NCI-H1092 treated with DMSO at 0.1 percent for 48 hours (cell line): ENCODE measurements at regions not wholly inside any gene's neighbourhood (a gene's known extent, or its start where the extent isn't known, plus 50 kb on each side); places are given as distances from the start of the nearest gene placed in this dataset.
A peak's percentile ranks its signal among the peaks of the same experiment; 100 is the strongest.
"Not testable (repeated sequence)": the region's sequence is repeated elsewhere in the genome, so short reads cannot be mapped to it uniquely, and the experiment has no call there.

Experiments
- DNase-seq: peaks from one replicate; lab custom pipeline; 2025; lab: John Stamatoyannopoulos, UW

DNA sequence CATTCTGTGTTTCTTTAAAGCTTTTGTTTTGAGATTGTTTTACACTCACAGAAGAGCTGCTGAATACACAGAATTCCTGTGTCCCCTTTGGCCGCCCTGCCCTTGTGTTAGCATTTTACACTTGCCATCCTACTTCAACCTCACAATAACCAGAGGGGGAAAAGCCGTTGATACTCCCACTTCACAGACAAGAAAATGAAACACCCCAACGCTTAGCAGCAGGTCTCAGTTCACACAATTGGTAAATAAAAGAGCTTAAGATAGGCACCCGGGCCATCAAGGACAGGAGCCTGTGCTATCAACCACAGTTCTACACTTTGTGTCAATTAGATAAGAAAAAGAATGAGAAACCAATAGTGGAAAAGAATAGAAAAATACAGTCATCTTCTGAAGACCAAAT lies 178.0 kb downstream of the SYK start:
- DNase-seq = no peak

DNA sequence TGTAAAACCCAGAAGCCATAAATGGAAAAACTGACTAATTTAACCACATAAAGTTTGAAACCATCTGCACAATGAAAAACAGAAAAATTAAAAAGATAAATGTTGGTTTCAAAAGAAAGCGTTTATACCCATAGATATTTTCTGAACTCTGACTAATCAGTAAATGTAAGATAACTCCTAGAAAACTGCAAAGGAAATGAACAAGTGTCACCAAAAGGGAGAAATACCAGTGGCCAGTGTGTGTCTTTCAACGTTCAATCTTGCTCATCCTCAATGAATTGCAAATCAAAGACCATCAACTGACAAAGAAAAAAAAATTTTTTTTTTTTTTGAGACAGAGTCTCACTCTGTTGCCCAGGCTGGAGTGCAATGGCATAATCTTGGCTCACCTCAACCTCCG lies 180.1 kb downstream of the SYK start:
- DNase-seq = no peak

DNA sequence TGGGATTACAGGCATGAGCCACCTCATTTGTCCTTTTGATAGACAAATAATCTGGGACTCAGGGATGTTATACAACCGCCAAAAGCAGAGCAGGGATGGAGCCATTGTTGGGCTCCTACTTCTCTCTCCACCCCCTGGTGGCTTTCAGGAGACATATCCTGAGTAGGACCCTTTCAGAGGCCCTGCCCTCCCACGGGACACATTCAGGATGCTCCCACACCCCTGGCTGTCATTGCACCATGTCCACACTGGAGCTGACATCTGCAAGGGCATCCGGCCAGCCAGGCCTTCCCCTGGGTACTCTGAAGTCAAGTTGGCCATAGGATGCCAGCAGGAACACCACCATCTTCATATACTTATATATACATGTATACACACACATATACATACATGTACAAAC lies 181.8 kb downstream of the SYK start:
- no peak for DNase-seq

DNA sequence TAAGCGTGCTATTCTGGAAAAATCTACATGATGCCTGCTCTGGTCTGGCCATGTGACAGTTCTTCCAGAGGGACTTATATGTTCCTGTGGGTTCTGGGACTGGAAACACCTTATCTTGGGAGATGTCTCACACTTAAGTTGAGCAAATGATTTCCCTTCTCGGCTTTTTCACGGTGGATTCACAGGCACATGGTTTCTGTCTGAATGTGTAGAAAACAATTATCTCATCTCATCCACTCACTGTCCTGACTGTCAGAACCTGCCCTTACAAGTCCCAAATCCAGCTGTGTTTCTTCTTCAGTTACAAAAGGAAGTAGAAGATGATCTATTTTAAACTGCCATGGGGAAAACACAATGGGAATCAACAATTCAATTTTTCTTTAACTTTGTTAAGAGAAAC lies 184.0 kb downstream of the SYK start:
- no peak for DNase-seq

DNA sequence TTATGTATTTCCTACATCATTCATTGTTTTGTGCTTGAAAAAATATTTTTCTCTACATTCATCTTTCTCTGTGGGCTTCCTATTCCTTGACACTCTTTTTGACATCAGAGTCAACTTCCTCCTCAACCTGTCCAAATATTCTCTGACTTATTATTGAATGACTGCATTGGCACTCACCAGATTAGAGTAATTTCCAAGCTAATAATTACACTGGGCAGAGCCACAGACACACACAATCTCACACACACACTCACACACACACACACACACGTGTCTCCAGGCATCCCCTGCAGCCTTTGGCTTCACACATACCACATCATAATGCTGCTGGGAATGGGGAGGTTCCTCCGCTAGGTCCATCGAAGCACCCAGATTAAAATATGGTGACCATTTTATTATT lies 184.5 kb downstream of the SYK start:
- DNase-seq = no peak

DNA sequence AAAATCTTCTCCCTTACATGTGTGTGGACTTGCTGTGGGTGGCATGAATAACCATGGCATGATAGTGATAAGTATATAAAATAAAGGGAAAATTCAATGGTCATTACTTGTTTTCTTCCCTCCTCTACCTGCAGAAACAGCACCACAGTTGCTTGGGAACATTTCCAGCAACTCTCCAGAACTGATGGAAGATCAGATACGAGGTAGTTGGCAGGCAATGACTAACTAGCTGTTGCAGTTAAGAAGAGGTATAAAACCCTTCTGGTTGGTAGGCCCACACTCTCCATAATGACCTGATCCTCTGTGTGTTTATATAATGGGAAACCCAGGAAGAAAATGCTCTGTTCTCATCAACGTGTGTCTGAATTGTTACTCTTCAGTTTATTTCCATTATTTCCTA lies 185.9 kb downstream of the SYK start:
- no peak for DNase-seq

DNA sequence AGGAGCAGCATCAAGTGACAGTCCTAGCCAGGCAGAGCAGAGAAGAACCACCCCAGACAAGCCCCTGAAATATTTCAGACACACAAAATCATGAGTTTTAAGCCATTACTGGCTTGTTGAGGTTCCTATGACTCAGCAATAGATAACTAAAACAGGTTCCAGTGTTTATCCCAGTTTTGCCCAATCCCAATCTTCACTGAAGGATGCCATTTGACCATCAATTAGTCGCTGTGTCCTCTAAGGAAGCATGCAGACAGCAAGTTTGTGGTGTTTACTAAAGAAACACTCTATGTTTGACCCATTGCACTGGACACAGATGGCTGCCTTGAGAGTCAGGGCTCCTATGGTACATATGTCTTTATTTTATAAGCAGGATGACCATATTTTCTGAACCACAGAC lies 186.7 kb downstream of the SYK start:
- DNase-seq = no peak

DNA sequence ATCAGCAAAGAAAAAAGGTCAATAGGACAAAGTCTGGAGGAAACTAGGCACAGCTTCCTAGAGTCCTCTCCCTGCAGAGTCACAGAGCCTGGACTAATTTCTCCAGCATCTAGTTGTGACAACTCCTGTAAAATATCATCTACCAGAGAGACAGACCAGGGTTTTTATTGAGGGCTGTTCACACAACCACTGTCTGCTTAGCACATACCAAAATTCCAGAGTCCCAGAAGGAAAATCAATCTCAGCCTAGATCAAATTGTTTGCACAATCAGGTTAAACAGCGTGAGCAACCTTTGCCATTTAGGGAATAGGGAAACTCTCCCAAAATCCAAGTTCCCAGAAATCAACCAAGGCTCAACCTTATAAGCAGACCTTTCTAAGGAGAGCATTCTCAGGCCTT lies 190.3 kb downstream of the SYK start:
- no peak for DNase-seq

DNA sequence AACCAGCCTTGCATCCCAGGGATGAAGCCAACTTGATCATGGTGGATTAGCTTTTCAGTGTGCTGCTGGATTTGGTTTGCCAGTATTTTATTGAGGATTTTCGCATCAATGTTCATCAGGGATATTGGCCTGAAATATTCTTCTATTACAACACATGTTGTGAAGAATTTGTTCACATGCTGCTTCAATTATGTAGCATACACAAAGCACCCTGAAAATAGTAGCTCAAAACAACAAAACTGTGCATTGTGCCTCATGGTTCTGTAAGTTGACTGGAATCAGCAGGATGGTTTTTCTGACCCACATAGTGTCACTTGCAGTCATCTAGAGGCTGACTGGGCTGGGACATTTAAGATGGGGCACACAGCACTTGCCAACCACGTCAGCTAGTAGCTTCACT lies 193.9 kb downstream of the SYK start:
- no peak for DNase-seq

DNA sequence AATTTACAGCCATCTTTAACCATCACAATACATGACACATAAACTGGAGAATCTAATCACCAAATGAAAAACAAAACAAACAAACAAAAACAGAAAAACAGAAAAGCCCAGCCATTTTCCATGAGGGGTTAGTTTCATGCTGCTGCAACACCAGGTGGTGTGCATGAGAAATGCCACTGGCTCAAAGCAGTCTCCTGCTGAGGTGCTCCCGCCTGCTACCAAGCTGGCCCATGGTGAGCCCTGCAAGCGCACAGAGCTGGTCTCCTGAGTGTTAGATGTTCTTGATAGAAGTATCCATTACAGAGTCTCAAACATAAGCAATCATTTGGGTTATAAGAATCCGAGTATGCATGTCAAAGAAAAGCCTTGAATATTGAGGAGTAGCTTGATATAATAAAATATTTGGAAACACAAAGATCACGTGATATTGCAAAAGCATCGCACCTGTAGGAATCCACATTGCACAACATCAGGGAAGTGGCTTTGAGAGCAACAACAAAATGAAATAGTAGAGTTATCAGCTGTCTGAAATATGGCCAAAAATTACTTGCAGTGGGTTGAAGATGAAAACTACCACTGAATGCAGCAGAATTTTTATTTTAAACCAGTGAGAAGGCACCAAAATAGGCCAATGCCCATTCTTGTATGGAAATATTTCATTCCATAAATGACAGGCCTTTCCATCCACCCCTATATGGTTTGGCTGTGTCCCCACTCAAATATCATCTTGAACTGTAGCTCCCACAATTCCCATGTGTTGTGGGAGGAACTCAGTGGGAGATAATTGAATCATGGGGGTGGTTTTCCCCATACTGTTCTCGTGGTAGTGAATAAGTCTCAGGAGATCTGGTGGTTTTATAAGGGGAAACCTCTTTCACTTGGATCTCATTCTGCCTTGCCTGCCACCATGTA lies 194.8 kb downstream of the SYK start:
- no peak for DNase-seq

DNA sequence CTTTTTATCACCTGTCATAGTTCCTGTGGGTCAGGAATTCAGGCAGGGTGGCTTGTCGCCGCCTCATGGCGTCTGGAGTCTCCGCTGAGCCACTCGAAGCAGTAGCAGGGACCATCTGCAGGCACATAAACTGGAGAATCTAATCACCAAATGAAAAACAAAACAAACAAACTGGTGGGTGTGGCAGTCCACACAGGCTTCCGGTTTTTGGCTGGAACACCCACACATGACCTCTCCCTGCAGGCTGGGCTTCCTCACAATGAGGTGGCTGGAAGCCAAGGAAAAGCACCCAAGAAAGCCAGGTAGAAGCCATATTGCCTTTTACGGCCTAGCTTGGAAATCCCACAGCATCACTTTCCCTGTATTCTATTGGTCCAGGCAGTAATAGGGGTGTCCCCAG lies 197.0 kb downstream of the SYK start:
- DNase-seq = no peak

DNA sequence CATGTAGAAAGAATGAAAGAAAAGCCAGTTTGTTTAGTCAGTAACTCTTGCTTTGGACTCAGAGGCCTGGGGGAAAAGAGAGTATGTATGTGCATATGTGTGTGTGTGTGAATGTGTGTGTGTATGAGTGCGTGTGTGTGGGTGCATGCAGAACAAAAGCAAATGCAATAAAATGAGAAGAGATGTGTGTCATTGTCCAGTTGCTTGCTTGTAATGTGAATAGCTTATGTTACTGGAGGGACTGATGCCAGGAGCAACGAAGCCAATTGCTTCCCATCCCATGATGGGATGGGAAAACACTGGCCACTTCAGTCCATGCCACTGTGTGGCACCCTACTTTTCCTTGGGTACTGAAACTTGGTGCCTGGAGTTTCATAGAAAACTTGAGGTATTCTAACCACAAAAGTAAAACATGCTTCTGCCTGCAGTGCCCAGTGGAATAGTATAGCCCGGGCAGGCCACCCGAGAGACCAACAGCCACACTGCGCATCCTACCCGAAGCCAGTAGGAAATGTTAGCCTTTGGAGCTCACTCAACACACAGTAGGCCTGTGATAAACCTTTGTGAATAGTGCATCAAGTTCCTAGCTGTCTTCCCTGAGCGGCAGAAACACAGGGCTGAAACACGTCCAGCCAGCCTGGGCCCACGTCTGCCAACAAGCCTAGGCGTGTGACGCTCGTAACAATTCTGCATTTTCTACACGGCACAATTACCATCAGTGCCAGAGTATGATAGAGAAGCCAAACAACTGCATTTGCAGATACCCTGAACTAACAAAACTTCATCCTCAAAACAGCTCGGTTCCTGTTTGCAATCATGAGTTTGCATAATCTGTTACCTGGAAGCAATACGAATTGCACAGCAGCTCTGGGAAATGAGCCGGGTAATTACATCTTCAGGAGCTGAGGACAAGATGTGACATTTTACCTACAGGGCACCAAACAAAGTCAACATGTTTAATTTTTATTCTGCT lies 198.1 kb downstream of the SYK start:
- no peak for DNase-seq

DNA sequence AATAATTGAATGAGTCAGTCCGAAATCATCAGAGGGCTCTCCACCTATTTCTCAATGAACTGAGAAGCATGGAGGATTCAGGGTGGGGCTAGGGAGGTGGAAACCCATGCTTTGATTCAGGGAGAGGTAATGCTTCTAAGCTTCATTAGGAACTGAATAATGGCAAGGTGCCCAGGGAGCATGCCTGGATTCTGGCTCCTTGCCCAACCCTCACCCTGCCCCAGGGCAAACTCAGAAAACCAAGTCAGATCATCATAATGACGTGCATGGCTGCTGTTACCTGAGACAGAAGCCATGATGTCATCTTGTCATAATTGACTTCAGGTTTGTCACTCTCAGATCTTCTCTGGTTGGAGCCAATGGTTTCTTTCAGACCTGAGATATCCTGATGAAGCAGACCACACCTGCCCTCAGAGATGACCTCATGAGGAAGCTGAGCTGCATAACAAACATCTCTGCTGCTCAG lies 199.6 kb downstream of the SYK start:
- DNase-seq = peak; percentile 37

DNA sequence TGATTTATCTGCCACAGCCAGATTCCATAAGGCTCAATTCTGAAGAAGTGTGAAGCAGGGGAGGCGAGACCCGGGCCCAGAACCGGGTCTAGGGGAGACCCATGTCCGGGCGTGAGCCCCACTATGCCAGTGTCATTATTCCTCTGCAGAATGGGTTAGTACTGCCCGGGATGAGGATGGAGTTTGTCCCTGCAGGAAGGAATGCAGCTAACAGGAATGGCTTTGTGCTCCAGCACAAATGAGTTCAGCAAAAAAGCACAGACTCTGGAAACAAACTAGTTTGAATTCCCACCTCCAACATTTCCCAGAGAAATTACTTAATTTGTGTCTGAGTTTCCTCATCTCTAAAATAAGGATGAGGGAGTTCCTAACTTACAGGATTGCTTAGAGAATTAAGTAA lies 202.9 kb downstream of the SYK start:
- DNase-seq = no peak

DNA sequence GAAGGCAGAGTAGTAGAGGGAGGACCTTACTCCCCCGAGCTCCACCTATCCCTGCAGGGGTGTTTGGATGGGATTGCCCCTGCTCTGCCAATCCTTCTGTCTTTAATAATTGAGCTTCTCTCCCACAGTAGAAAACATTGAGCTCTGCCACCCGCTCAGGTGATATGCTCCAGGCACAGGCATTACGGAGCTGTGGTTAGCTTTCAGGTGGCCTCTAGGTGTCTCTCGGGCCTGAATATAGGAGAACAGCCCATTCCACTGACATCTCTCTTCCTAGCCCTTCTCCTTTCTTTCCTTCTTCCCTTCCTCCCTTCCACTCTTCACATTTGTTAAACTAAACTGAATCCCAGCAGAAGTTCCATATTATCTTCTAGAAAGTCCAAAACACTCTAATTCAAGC lies 203.4 kb downstream of the SYK start:
- DNase-seq = no peak

DNA sequence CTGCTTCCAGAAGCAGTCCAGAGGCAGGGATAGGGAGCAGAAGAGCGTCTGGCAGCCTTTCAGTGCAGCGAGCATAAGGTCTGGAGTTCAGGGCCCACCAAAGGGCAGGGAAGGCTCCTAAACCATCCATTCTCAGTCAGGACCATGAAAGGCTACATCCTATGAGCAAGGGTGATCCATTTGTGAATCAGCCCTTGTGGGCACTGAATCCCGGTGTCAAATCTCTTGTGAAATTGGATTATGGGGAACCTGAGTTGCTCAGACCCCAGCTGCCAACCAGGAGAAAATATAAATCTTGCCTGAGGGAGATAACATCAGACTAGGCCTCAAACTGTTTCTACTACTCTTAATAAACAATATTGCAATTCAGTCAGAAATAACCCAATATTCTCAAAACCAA lies 204.4 kb downstream of the SYK start:
- no peak for DNase-seq

DNA sequence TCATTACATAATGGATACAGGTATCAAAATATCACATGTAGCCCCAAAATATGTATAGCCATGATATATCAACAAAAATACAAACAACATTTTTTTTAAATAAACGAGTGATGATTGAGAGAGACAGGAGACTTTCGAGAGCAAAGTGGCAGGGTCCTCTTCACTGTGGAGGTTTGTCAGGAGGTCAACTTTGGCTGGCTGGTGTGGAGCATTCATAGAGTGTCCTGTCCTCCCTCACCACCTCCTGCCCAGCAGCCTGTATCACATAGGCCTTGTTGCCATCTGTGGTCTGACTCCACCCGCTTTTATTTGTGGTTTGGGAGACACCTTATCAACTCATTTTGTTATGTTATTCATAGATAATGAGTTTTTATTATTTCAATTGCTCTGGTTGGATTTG lies 206.9 kb downstream of the SYK start:
- no peak for DNase-seq

DNA sequence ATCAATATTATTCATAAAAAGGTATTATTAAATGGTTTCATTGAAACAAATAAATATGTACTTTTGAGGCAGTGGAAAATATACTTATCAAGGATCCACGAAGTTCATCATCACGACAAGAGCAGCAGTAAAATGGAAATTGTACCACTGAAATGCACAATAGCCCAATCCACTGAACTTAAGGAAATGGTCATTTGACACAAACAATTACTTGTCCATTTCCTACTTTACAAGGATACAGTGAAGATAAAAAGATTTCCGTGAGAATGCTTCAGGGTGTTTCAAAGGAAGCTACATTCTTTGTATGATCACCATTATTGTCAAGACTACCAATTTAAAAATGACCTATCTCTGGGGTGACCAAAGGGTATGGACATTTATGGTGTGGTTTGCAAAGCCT lies 210.3 kb downstream of the SYK start:
- no peak for DNase-seq

DNA sequence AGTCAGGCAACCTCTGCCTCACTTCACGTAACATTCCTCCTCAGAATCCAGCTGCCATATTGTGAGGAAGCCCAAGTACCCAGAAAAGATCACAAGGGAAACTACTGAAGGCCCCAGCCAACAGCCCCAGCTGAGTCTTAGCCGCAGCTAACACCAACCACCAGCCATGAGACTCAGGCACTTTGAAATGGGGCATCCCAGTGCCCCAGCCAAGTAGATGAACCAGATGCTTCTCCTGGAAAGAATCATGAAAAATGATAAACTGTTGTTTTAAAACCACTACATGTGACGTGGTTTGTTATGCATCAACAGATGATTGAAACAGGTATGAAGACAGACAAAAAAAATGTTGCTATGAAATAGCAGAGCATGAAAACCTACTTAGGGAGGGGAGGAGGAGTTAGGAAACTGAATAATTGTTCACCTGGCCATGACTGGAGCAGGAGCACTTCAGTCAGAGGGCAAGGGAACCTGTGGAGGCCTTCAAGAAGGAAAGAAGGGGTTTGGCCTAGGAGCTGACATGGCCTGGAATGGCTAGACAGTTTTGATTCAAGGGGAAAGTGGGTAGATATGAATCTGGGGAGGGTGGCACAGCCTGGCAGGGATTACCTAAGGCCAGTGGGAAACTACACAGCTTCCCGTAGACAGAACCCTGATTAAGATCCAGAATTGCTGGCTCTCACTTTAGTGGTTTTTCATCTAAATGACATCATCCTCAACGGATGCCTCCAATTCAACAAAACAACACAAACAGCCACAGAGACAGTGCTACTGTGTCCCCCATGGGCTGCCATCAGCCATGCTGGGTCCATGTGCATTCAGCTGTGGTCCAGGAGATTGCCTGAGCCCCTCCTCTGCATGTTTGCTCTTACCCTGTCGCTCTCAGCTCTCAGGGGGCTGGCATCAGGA lies 211.6 kb downstream of the SYK start:
- DNase-seq = no peak

DNA sequence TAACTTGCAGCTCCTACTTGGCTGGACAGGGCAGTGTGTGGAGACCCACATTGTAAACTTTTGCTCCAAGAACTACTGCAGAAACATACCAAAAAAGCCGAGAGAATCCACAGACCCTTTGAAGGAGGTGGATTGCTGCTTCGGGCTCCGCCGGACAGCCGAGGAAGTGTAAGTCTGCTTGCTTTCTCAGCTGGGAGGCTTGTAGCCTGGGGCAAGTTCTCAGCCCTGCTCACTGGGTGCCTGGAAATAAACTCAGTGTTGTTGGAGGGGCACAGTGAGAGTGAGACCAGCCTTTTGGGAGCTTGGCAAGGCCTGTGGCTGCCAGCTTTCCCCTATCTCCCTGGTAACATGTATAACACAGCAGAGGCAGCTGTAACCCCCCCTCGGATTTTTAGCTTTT lies 215.6 kb downstream of the SYK start:
- no peak for DNase-seq

DNA sequence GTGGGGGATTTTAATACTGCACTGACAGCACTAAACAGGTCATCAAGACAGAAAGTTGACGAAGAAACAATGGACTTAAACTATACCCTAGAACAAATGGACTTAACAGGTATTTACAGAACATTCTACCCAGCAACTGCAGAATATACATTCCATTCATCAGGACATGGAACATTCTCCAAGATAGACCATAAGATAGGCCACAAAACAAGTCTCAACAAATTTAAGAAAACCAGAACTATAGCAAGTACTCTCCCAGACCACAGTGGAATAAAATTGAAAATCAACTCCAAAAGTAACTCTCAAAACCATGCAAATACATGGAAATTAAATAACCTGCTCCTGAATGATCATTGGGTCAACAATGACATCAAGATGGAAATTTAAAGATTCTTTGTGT lies 218.3 kb downstream of the SYK start:
- not testable (repeated sequence) for DNase-seq

DNA sequence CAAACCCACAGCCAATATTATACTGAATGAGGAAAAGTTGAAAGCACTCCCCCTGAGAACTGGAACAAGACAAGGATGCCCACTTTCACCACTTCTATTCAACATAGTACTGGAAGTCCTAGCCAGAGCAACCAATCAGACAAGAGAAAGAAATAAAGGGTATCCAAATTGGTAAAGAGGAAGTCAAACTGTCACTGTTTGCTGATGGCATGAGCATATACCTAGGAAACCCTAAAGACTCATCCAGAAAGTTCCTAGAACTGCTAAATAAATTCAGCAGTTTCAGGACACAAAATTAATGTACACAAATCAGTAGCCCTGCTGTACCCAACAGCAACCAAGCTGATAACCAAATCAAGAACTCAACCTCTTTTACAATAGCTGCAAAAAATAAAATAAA lies 220.0 kb downstream of the SYK start:
- not testable (repeated sequence) for DNase-seq
